ENCODE measurements at regions not wholly inside any gene's neighbourhood (a gene's known extent, or its start where the extent isn't known, plus 50 kb on each side); places are given as distances from the start of the nearest gene placed in this dataset.

DNA sequence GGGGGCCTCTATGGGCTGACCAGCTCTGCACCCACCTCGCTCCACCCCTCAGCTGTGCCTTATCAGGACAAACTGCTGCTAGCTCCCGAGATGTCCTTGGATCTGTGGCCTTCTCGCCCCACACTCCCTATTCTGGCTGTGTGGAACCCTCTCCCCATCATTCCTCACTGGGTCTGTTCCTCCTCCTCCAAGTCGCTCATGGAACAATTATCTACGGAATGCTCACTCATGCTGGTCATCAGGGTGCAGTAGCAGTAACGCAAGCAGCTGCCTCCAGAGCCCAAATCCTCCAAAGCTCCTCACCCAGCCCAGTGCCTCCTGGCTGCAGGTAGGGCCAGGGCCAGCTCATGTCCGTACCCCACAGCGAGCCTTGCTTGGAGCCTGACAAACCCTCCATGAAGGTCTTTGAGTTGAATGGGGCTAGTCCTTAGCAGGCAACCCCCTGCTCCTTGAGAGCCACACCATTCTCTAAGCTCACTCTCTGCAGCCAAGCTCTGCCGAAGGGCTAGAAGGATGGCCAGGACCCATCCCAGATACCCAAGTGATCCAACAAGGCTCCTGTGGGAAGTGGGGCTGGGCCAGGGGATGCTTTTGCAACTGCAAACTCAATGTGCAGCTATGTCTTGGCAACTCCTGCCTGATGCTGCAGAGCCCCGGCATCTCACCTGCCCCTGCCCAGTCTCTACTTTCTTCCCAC is 977.8 kb downstream of the TBC1D22A start:
- H3K4me3 ChIP-seq: no peak overlapping the region
- intact Hi-C loops (cut with DNase I): no loop called here
- DNase-seq: no peak
- peaks cover 5% of the 10 kb centered on the region for H3K27me3 ChIP-seq
- no peaks in the 10 kb centered on the region for H3K4me1 ChIP-seq (replicated peaks in 1 of 2)
- H3K27ac ChIP-seq: no peak overlapping the region
- no peaks in the 10 kb centered on the region for H3K9me3 ChIP-seq (replicated peaks in 1 of 3)
- TF ChIP-seq POLR2A (IDR thresholded peaks at IDR 0.05): no peak
- TF ChIP-seq, protein P1, sequence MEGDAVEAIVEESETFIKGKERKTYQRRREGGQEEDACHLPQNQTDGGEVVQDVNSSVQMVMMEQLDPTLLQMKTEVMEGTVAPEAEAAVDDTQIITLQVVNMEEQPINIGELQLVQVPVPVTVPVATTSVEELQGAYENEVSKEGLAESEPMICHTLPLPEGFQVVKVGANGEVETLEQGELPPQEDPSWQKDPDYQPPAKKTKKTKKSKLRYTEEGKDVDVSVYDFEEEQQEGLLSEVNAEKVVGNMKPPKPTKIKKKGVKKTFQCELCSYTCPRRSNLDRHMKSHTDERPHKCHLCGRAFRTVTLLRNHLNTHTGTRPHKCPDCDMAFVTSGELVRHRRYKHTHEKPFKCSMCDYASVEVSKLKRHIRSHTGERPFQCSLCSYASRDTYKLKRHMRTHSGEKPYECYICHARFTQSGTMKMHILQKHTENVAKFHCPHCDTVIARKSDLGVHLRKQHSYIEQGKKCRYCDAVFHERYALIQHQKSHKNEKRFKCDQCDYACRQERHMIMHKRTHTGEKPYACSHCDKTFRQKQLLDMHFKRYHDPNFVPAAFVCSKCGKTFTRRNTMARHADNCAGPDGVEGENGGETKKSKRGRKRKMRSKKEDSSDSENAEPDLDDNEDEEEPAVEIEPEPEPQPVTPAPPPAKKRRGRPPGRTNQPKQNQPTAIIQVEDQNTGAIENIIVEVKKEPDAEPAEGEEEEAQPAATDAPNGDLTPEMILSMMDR (IDR thresholded peaks at IDR 0.05): no peak
- H3K36me3 ChIP-seq (replicated peaks in 1 of 2): no peaks in the 10 kb centered on the region
- WGBS, 4 donors: 66 to 85% (median 75%) methylated on average over 8 to 10 of the region's 10 CpGs

DNA sequence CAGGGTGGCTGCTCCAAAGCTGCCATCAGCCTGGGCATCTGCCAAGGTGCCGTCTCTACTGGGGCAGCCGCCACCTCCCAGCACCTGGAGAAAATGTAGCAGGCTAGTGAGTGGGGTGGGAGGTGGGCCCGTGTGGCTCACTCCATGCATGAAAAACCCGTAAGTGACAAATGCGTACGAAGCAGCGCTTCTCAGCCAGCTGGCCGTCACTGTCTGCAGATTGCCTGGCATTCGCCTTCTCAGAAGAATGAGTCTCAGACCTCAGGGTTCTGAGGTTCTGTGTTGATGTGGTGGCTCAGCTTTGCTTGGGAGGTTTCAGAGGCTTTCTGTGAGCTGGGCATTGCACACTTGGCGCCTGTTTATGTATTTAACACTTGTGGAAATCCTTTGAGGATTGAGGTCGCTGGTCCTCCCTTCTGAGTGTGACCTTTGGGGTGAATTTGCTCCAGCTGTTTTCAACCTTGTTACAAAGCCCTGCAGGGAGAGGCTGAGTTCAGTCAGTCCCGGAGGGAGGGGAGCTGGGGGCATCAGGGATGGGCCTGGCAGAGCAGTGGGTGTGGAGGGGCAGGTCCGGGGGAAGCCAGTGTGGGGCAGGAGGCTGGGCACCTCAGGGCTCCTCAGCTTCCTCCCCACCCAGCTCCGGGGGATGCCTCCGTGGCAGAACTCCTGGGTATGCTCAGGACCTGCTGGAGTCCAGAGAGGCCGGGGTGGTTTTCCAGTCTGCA is 977.0 kb downstream of the TBC1D22A start:
- peaks cover 5% of the 10 kb centered on the region for H3K27me3 ChIP-seq
- H3K9me3 ChIP-seq (replicated peaks in 1 of 3): no peaks in the 10 kb centered on the region
- H3K4me3 ChIP-seq: no peak overlapping the region
- no peaks in the 10 kb centered on the region for H3K4me1 ChIP-seq (replicated peaks in 1 of 2)
- DNase-seq: no peak
- WGBS, 4 donors: 72 to 83% (median 79%) methylated on average over 12 to 16 of the region's 16 CpGs
- no peaks in the 10 kb centered on the region for H3K36me3 ChIP-seq (replicated peaks in 1 of 2)
- no peak overlapping the region for H3K27ac ChIP-seq
- intact Hi-C loops (cut with DNase I): no loop called here
- TF ChIP-seq, protein P1 (IDR thresholded peaks at IDR 0.05): no peak
- TF ChIP-seq POLR2A (IDR thresholded peaks at IDR 0.05): no peak

DNA sequence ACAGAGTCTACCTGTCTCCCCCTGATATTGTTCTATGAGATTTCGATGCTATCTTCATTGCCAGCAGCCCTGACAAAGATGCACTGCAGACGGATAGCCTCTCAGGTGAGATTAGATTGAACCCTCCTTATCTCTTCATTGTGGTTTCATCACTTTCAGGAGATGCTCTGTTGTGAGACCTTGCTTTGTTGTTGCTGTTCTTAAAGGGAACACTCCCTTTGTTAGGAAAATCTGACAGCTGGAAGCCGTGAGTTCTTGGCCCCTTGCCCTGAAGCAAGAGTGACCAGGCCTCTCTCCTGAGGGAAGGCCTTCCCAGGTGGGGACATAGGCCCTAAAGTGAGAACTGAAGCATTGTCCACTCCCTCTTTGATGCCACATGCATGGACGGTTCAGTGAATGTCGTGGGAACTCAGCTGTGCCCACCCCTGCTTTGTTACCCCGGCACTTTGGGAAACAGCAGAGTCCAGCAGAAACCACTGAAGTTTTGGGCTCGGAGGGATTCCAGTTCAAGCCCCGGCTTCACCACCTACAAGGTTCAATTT is 976.1 kb downstream of the TBC1D22A start:
- TF ChIP-seq, protein P1 (IDR thresholded peaks at IDR 0.05): no peak
- no peak for TF ChIP-seq POLR2A (IDR thresholded peaks at IDR 0.05)
- intact Hi-C loops (cut with DNase I): no loop called here
- H3K27me3 ChIP-seq: peaks cover 5% of the 10 kb centered on the region
- H3K9me3 ChIP-seq (replicated peaks in 1 of 3): no peaks in the 10 kb centered on the region
- no peaks in the 10 kb centered on the region for H3K36me3 ChIP-seq (replicated peaks in 1 of 2)
- no peaks in the 10 kb centered on the region for H3K4me1 ChIP-seq (replicated peaks in 1 of 2)
- no peak overlapping the region for H3K4me3 ChIP-seq
- DNase-seq: no peak
- H3K27ac ChIP-seq: no peak overlapping the region
- 66 to 75% (median 71%) methylated on average over 6 to 8 of the region's 8 CpGs for WGBS, 4 donors

DNA sequence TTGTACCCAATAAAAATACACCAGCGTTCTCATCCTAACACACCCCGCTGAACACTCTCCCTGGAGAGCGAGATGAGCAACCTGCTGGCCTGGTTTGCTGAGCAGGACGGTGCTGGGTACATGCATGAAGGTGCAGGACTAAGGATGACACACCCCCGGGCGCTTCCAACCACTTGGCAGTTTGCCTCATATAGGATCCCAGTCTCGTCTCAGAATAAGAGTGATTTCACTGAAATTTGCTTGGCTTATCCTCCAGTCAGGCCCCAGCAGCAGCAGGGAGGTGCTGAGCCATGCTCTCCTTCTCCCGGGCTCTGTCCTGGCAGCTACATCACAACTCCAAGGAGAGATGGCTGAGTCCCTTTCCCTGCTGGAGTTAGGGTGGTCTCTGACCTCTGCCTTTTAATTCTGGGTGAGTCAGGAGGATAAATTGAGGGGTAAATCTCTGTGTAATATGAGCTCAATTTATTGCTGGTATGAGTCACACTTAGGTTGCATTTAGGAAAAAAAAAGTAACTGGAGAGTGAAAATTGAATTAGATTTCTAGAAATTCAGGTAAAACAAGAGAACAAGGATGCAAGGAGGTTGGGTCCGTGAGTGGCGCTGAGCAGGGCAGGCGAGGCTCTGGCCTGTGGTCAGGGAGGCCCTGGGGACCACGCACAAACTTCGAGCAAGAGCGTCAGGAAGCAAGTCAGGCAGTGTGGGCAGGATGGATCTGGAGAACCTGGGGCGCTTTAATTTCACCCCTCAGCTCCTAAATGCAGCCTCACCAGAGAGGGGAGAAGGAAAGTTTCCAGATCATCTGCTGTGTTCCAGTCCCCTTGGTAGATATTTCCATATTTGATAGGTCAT is 974.0 kb downstream of the TBC1D22A start:
- H3K36me3 ChIP-seq (replicated peaks in 1 of 2): no peaks in the 10 kb centered on the region
- H3K27me3 ChIP-seq: peaks cover 5% of the 10 kb centered on the region
- DNase-seq: no peak
- no peak overlapping the region for H3K27ac ChIP-seq
- 71 to 79% (median 79%) methylated on average over 13 to 15 of the region's 15 CpGs for WGBS, 4 donors
- H3K9me3 ChIP-seq (replicated peaks in 1 of 3): no peaks in the 10 kb centered on the region
- no peak overlapping the region for H3K4me3 ChIP-seq
- no peak for TF ChIP-seq POLR2A (IDR thresholded peaks at IDR 0.05)
- TF ChIP-seq, protein P1 (IDR thresholded peaks at IDR 0.05): no peak
- H3K4me1 ChIP-seq (replicated peaks in 1 of 2): no peaks in the 10 kb centered on the region
- intact Hi-C loops (cut with DNase I): no loop called here

Measured in adrenal gland (tissue), 9 donors.